SU-DHL-6 (cell line): ENCODE measurements at regions not wholly inside any gene's neighbourhood (a gene's known extent, or its start where the extent isn't known, plus 50 kb on each side); places are given as distances from the start of the nearest gene placed in this dataset.

ENCODE experiments used
- EZH2phosphoT487 ChIP-seq: fragments of 200-600 bp; sonication (generic), shearing (Covaris generic); conservative IDR thresholded peaks from 2 replicates; pipeline ENCODE4 v1.6.1; 2018; ENCODE audit warnings: mild to moderate bottlenecking, antibody characterized with exemption, low read length, moderate library complexity, mixed read lengths
- TF ChIP-seq, protein P1 (sequence below): fragments of 200-600 bp; sonication (generic); IDR thresholded peaks from one replicate; pipeline ENCODE4 v1.5.1; 2017; ENCODE audit warnings: antibody characterized with exemption, mild to moderate bottlenecking, low read length, moderate library complexity; ENCODE audit not compliant: insufficient read depth, poor library complexity, severe bottlenecking

DNA sequence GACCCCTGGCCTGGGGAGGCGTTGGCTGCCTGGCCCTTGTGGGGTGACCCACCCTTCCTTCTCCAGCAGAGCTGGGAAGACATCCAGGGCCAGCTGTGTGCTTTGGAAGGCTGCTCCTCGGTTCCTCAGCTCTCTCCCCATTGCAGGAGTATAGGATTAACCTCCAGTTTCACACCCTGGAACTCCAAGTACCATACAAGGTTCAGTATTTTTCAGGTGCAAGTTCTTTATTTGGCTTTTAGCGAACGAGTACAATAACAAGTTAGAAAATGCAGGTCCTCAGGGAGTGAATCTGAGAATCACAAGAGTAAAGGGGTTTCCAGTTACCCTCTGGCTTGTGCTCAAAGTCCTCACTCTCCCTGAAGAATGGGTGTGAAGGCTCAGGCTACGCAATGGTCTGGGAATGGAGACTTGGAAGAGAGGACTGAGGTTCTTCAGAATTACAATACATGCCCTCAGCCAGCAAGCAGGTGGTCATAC lies 101.2 kb downstream of the APOB start:
- TF ChIP-seq, protein P1, sequence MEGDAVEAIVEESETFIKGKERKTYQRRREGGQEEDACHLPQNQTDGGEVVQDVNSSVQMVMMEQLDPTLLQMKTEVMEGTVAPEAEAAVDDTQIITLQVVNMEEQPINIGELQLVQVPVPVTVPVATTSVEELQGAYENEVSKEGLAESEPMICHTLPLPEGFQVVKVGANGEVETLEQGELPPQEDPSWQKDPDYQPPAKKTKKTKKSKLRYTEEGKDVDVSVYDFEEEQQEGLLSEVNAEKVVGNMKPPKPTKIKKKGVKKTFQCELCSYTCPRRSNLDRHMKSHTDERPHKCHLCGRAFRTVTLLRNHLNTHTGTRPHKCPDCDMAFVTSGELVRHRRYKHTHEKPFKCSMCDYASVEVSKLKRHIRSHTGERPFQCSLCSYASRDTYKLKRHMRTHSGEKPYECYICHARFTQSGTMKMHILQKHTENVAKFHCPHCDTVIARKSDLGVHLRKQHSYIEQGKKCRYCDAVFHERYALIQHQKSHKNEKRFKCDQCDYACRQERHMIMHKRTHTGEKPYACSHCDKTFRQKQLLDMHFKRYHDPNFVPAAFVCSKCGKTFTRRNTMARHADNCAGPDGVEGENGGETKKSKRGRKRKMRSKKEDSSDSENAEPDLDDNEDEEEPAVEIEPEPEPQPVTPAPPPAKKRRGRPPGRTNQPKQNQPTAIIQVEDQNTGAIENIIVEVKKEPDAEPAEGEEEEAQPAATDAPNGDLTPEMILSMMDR, result no peak
- TF ChIP-seq EZH2phosphoT487, result no peak
